ENCODE measurements at regions not wholly inside any gene's neighbourhood (a gene's known extent, or its start where the extent isn't known, plus 50 kb on each side); places are given as distances from the start of the nearest gene placed in this dataset.

DNA sequence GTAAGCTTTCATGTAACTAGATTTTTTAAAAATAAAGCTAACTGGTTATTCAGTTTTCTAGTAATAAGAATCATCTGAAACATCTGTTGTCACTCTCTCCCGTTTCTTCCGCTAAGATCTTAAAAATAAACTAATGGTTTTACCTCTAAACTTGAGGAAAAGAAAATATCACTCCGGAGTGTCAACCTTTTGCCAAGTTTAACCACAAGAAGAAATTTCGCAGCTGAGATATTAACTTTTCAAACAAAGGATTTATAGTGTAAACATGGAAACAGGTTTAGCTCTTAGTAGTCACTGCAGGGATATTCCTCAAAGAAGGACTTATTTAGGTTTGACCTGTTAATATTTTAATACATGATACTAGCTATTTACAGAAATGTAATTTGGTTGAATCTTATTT, 954.9 kb downstream of the ADGRL2 start:
- no peak for DNase-seq (ENCODE audit: low read depth)

GRCh38 chr1:82755191-82755590, 954.5 kb downstream of the ADGRL2 start:
- no peak for DNase-seq (ENCODE audit: low read depth)

- DNase-seq (ENCODE audit: low read depth): no peak
These were observed 951.3 kb downstream of the ADGRL2 start for GRCh38 chr1:82752046-82752445.

DNA sequence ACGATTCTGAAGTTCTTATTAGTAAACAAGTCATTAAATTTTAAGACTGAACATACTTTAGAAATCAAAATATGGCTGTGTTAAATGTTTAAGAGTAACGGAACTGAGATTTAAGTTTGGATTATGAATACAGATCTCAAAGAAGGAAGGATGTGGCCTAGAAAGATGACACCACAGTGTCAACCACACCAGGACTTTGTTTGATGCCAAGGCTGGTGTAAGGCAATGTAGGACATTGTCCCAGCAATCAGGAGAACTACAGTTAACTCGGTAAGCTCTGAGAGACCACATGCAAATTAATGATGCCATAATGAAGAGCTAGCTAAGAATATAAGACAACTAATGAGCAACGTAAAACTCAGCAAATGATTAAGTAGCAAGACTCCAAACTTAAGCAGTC, 932.9 kb downstream of the ADGRL2 start:
- DNase-seq (ENCODE audit: low read depth): no peak

DNA sequence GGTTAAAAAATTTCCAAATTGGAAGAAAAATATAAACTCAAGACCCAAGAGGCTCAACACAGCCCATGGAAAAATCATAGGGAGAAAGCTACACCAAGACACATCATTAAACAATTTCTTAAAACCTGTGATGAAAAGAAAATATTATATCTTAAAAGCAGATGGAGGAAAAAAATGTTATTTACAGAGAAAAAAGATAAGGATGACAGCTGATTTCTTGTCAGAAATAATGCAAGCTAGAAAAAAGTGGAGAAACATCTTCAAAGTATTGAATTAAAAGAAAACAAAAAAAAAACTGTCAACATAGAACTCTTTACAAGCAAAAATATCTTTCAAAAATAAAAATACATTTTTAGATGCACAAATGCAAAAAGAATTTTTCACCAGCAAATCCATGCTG, 930.5 kb downstream of the ADGRL2 start:
- DNase-seq (ENCODE audit: low read depth): no peak

- no peak for DNase-seq (ENCODE audit: low read depth)
These were observed 927.5 kb downstream of the ADGRL2 start for GRCh38 chr1:82728206-82728605.

DNA sequence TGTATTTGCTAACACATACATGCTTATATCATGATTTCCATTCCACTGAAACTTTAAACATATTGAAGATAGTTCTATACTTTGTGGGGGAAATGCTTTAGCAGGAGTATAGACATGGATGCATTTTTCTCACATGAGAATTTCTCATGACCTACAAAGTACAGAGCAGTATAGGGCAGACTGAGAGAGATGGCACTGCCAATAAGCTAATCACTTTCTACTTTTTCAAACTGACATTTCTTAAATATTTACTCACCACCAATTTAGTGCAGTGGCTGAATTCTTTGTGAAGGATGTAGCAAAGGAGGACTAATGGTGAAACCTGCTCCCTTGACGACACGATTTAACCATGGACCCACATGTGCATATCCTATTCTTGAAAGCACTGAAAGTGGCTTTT, 923.5 kb downstream of the ADGRL2 start:
- no peak for DNase-seq (ENCODE audit: low read depth)

GRCh38 chr1:82722608-82723007, 921.9 kb downstream of the ADGRL2 start:
- no peak for DNase-seq (ENCODE audit: low read depth)

DNA sequence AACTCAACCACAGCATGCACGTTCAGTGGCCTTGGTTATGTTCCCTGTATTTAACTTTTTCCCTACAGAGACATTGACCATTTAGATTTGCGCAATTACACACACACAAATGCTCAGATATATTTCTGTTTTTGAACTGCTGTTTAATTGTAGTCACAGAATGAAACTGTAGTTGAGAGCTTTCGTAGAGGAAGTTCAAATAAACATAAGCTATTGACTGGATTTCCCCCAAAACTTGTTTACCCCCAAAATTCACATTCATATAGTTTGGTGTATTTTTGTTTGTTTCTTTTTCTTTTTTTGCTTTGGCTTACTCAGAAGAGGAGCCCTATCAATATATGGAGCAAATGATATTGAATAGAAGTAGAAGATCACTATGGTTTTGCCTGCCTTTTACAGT, 921.0 kb downstream of the ADGRL2 start:
- no peak for DNase-seq (ENCODE audit: low read depth)

DNA sequence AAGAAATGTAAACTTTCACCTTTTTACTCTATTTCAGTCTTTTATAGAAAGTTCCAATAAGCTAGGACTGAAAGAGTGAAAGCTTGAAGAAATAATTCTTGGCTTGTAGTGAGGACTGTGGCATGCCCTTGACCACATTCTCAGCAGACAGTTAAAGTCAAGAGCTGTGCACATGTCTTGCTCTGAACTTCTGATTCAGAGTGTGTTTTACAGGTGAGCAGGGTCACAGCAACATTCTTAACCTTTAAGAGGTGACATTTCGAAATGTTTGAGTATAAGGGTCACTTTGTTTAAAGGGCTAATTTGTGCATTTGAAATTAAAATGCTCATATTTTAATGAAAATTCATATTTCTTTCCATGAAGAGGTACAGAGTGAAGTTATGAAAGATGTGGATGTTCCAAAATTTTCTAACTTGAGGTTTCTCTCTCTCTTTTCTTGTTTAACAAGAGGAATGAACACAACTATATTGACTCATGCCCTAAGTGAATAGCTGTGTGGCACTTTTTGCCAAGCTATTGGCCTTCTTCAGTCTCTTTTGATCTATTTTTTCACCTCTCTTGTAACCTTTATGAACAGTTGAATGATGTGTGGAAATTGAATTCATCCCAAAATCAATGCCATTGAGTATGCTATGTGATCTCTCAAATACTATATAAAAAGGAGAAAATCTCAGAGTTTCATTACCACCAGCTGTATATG, 918.1 kb downstream of the ADGRL2 start:
- no peak for DNase-seq (ENCODE audit: low read depth)

DNA sequence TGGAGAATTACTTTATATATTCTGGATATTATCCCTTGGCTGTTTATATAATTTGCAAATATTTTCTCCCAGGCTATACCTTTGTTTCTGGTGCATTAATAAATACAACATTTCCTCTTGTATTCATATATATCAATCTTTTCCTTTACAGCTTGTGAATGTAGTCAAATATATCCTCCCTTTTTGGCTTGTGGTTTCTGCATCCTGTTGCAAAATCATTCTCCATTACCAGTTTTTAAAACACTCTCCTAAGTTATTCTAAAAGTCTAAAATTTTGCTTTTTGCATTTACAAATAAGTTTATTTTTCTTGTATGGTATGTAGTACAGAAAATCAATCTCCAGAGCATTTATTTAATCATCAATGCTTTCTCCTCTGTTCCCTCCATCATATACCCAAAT, 909.4 kb downstream of the ADGRL2 start:
- no peak for DNase-seq (ENCODE audit: low read depth)

DNA sequence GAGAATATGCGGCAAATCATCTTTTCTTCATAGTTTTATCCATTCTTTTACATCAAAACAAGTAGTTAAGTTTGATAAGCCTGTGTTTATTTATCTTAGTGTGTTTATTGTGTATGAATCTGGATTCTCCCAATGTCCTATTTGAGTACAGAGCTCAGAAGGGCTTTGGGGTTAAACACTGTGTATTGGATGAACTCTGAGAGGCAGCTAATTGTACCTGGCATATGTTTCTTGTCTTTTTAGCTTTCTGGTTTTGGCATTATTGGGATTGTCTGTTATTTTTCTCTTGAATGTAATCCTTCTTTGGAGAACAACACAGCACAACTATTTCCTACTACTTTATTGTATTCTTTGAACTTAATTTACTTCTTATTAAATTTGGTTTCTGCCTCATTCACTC, 906.9 kb downstream of the ADGRL2 start:
- DNase-seq (ENCODE audit: low read depth): no peak

DNA sequence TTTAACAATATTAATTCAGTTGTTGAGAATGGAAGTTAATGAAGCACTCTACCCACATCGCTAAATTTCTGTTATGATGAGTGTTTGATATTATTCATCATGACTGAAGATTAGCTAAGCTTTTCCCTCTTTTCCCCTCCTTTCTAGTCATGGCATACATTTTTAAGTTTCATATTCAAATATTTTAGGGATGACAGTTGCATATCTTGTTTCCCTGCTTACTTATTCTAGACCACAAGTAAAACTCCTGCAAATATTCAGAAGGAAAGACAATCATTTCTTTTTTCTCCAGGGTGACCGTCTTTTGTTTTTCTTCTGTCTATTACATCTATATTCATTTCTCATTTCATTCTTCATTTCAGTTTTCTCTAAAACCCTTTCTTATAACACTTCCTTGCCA, 906.0 kb downstream of the ADGRL2 start:
- no peak for DNase-seq (ENCODE audit: low read depth)

GRCh38 chr1:82704966-82705365, 904.2 kb downstream of the ADGRL2 start:
- DNase-seq (ENCODE audit: low read depth): no peak

DNA sequence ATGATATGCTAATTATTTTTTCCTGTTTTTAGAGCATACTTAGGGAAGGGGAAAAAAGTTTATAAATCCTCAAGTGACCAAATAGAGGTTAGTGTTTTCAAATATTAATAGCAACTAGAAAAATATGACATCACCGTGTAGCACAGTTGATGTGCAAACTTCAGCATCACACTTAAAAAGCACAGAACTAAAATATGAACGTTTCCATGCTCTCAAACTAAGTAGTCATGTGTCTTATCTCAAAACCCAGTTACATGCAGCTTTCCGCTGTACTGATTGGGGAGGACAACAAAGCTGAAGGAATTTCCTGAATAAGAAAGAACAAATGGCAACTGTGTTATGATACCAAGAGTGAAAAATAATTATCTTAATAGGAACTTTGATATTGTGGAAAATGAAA, 903.7 kb downstream of the ADGRL2 start:
- no peak for DNase-seq (ENCODE audit: low read depth)

DNA sequence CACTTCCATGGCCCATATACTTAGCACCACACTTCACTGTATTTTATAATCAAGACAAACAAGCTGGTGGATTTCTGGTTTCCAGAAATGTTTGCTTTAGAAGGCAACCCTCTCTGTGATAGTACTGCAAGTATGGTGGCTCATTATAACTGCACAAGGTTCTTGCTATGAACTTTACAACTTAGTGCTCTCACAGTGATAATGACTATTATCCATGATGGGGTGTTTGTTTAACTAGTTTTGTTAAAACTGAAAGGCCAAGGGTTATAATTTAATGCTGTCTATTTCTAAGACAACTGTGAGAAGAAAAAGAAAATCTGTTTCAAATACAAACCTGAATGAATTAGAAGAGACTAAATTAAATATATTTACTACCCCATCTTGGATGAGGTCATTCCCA, 903.2 kb downstream of the ADGRL2 start:
- no peak for DNase-seq (ENCODE audit: low read depth)

GRCh38 chr1:82700476-82700875, 899.7 kb downstream of the ADGRL2 start:
- DNase-seq (ENCODE audit: low read depth): no peak

- no peak for DNase-seq (ENCODE audit: low read depth)
These were observed 897.2 kb downstream of the ADGRL2 start for GRCh38 chr1:82697965-82698364.

DNA sequence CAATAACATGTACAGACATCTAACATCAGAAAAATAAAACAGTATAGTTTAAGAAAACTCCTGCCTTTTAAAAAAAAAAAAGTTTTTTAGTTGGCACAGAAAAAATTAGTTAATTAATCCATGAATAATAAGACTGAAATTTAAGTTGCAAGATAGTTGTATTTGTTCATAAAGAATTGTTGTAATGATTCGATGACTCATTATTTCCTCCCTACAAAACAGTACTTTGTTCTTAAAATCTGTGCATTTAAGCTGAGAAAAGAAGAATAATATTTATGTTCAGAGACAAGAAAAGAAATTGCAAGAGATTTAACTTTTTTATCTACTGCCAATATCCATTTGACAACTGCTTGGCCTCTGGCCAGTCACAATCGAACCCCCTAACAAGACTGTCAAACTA, 894.7 kb downstream of the ADGRL2 start:
- DNase-seq (ENCODE audit: low read depth): no peak

DNA sequence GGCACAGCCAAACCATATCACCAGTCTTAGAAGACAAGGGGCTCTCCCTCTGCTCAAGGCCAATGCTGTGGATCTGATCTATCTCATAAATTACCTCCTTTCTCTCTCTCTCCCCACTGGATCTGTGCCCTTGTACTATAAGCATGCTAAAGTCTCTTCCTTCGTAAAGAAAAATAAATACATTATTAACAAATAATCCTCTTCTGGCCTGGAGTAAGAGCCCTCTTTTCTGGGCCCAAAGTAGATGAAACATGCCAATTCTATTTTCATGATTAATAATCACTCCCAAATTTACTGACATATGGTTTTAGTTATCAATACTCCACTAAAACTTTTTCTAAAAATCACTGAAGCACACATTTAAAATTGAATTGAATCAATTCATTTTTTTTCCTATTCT, 889.7 kb downstream of the ADGRL2 start:
- DNase-seq (ENCODE audit: low read depth): no peak

- DNase-seq (ENCODE audit: low read depth): no peak
These were observed 888.5 kb downstream of the ADGRL2 start for GRCh38 chr1:82689217-82689616.

- no peak for DNase-seq (ENCODE audit: low read depth)
These were observed 886.0 kb downstream of the ADGRL2 start for GRCh38 chr1:82686774-82687173.

- no peak for DNase-seq (ENCODE audit: low read depth)
These were observed 846.2 kb downstream of the ADGRL2 start for GRCh38 chr1:82646888-82647287.

GRCh38 chr1:82646336-82646735, 845.6 kb downstream of the ADGRL2 start:
- DNase-seq (ENCODE audit: low read depth): no peak

Data from HS-27A (cell line).